ENCODE measurements at regions not wholly inside any gene's neighbourhood (a gene's known extent, or its start where the extent isn't known, plus 50 kb on each side); places are given as distances from the start of the nearest gene placed in this dataset.
"Not testable (repeated sequence)": the region's sequence is repeated elsewhere in the genome, so short reads cannot be mapped to it uniquely, and the experiment has no call there.

DNA sequence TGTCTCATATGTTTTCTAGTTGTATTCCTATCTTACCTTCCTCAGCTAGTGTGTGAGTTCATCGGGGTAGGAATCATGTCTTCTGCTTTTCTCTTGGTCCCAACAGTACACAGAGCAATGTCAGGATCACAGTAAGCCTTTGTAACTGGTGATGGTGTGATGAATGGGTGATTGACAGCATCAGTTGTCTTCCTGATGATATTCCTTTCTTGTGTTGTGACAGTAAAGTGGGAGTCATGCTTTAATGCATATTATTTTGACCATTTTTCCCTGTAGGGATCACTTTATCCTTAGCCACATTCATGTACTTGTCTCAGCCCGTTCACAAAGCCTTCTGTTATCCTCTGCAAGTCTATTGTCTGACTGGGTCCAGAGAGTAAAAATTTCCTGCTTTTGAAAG, 501.7 kb downstream of the UTRN start:
- TF ChIP-seq, protein P1, sequence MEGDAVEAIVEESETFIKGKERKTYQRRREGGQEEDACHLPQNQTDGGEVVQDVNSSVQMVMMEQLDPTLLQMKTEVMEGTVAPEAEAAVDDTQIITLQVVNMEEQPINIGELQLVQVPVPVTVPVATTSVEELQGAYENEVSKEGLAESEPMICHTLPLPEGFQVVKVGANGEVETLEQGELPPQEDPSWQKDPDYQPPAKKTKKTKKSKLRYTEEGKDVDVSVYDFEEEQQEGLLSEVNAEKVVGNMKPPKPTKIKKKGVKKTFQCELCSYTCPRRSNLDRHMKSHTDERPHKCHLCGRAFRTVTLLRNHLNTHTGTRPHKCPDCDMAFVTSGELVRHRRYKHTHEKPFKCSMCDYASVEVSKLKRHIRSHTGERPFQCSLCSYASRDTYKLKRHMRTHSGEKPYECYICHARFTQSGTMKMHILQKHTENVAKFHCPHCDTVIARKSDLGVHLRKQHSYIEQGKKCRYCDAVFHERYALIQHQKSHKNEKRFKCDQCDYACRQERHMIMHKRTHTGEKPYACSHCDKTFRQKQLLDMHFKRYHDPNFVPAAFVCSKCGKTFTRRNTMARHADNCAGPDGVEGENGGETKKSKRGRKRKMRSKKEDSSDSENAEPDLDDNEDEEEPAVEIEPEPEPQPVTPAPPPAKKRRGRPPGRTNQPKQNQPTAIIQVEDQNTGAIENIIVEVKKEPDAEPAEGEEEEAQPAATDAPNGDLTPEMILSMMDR (IDR thresholded peaks at IDR 0.05; ENCODE audit: unreplicated experiment), result no peak
- H3K9me3 Mint-ChIP-seq, result no peaks in the 10 kb centered on the region
- peaks cover 6% of the 10 kb centered on the region for H3K36me3 Mint-ChIP-seq
- H3K4me3 Mint-ChIP-seq, result no peak overlapping the region
- H3K27ac Mint-ChIP-seq, result no peak overlapping the region
- no peaks in the 10 kb centered on the region for H3K4me1 Mint-ChIP-seq
- H3K27me3 Mint-ChIP-seq (ENCODE audit: low read depth), result no peaks in the 10 kb centered on the region
- DNase-seq (ENCODE audit: low spot score in 2 of 2, unreplicated experiment in 2 of 2), result no peak

DNA sequence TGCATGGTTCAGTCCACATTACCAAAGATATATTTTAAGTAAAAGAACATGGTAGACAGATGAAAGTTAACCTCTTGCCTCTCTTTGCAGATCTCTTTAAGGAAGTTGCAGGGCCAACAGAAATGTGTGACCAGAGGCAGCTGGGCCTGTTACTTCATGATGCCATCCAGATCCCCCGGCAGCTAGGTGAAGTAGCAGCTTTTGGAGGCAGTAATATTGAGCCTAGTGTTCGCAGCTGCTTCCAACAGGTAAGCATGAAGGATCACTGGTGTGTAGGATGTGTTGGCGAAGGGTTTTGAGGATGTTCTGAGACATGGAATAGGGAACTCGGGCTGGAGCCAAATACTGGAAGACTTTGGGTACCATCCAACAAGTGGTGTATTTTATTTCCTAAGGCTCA, 508.6 kb downstream of the UTRN start:
- H3K27me3 Mint-ChIP-seq (ENCODE audit: low read depth), result no peaks in the 10 kb centered on the region

DNA sequence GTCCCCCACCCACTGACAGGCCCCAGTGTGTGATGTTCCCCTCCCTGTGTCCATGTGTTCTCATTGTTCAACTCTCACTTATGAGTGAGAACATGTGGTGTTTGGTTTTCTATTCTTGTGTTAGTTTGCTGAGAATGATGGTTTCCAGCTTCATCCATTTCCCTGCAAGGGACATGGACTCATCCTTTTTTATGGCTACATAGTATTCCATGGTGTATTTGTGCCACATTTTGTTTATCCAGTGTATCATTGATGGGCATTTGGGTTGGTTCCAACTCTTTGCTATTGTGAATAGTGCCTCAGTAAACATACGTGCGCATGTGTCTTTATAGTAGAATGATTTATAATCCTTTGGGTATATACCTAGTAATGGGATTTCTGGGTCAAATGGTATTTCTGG, 509.9 kb downstream of the UTRN start:
- peaks cover 26% of the 10 kb centered on the region for H3K9me3 Mint-ChIP-seq
- H3K4me1 Mint-ChIP-seq; H3K27me3 Mint-ChIP-seq (ENCODE audit: low read depth); H3K4me3 Mint-ChIP-seq; H3K27ac Mint-ChIP-seq; DNase-seq (ENCODE audit: low spot score in 2 of 2, unreplicated experiment in 2 of 2): not testable (repeated sequence)
- peaks cover 48% of the 10 kb centered on the region for H3K36me3 Mint-ChIP-seq

More for the DNA sequence above, 508.6 kb downstream of the UTRN start:
- no peak overlapping the region for H3K4me3 Mint-ChIP-seq
- H3K9me3 Mint-ChIP-seq, result peaks cover 18% of the 10 kb centered on the region
- H3K4me1 Mint-ChIP-seq, result no peaks in the 10 kb centered on the region
- peaks cover 43% of the 10 kb centered on the region for H3K36me3 Mint-ChIP-seq
- no peak for DNase-seq (ENCODE audit: low spot score in 2 of 2, unreplicated experiment in 2 of 2)
- TF ChIP-seq, protein P1 (IDR thresholded peaks at IDR 0.05; ENCODE audit: unreplicated experiment), result no peak
- no peak overlapping the region for H3K27ac Mint-ChIP-seq

DNA sequence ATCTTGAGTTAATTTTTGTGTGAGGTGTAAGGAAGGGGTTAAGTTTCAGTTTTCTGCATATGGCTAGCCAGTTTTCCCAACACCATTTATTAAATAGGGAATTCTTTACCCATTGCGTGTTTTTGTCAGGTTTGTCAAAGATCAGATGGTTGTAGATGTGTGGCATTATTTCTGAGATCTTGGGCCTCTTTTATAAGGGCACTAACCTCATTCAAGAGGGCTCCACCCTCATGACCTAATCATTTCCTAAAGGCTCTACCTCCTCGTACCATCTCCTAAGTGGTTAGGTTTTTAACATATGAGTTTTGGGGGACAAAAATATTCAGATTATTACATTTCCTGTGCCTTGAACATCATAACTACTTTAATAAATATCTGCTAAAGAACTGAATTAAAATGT, 510.9 kb downstream of the UTRN start:
- Mint-ChIP-seq H3K4me3 (no peak overlapping the region), H3K27ac (no peak overlapping the region), H3K36me3 (peaks cover 48% of the 10 kb centered on the region), H3K9me3 (peaks cover 26% of the 10 kb centered on the region), H3K27me3 (ENCODE audit: low read depth) (no peaks in the 10 kb centered on the region), H3K4me1 (no peaks in the 10 kb centered on the region)
- TF ChIP-seq, protein P1 (IDR thresholded peaks at IDR 0.05; ENCODE audit: unreplicated experiment), result no peak
- no peak for DNase-seq (ENCODE audit: low spot score in 2 of 2, unreplicated experiment in 2 of 2)

DNA sequence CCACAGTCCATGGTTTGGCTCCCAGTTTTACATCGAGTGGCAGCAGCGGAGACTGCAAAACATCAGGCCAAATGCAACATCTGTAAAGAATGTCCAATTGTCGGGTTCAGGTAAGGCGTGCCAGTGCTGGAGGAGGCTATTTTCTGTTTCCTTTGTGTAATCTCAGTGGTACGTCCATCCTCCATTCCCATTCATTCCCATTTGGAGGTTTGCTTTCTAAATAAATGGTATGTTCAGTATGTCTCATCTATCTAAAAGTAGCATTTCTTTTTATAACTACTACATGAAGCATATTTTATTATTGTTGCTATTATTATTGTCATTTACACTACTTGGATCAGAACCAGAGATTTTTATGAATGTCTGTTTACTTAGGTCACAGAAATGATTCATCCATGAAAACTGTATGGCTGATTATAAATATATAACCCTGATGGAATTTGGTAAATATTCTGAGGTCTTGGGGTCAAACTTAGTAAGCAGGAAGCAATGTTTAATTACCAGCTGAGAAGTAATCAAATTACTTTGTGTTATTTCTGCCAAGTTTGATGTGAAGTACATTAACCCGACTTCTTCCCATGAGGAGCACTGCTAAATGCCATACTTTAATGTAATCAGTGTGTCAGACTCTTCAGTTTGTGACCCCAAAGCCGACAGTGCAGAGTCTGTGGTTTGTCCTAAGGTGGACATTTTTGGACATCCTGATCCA, 512.9 kb downstream of the UTRN start:
- TF ChIP-seq, protein P1 (IDR thresholded peaks at IDR 0.05; ENCODE audit: unreplicated experiment), result no peak

DNA sequence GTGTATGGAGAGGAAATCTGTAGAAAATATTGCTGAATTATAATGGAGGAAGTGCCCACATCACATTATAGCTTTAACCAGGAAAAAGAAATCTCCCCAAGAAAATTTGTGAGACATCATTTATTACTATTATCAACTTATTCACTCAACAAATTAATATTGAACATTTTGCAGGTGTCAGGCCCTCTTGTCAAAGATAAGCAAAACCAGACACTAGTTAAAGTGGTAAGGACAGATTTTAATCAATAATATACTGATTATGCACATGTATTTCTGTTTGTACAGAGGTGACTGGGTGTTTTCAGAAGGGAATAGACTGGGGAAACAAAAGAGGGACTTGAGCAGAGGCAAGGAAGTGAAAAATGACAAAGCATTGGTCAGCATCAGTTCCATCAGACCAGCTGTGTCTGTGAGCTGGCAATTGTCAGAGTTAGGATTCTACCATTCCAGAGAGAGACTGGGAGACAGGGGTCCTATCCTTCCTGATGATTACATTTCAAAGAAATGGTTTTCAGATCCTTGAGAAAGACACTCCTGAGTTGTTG, 519.2 kb downstream of the UTRN start:
- peaks cover 12% of the 10 kb centered on the region for H3K9me3 Mint-ChIP-seq
- peaks cover 8% of the 10 kb centered on the region for H3K4me1 Mint-ChIP-seq
- H3K27me3 Mint-ChIP-seq (ENCODE audit: low read depth), result no peaks in the 10 kb centered on the region
- H3K4me3 Mint-ChIP-seq, result no peak overlapping the region
- peaks cover 14% of the 10 kb centered on the region for H3K36me3 Mint-ChIP-seq
- no peak for DNase-seq (ENCODE audit: low spot score in 2 of 2, unreplicated experiment in 2 of 2)
- H3K27ac Mint-ChIP-seq, result no peak overlapping the region
- TF ChIP-seq, protein P1 (IDR thresholded peaks at IDR 0.05; ENCODE audit: unreplicated experiment), result no peak

More for the DNA sequence above, 512.9 kb downstream of the UTRN start:
- Mint-ChIP-seq H3K4me1 (no peaks in the 10 kb centered on the region), H3K9me3 (peaks cover 26% of the 10 kb centered on the region), H3K27ac (no peak overlapping the region), H3K27me3 (ENCODE audit: low read depth) (no peaks in the 10 kb centered on the region), H3K4me3 (no peak overlapping the region), H3K36me3 (peaks cover 48% of the 10 kb centered on the region)
- DNase-seq (ENCODE audit: low spot score in 2 of 2, unreplicated experiment in 2 of 2), result no peak
